ENCODE measurements at regions not wholly inside any gene's neighbourhood (a gene's known extent, or its start where the extent isn't known, plus 50 kb on each side); places are given as distances from the start of the nearest gene placed in this dataset.

DNA sequence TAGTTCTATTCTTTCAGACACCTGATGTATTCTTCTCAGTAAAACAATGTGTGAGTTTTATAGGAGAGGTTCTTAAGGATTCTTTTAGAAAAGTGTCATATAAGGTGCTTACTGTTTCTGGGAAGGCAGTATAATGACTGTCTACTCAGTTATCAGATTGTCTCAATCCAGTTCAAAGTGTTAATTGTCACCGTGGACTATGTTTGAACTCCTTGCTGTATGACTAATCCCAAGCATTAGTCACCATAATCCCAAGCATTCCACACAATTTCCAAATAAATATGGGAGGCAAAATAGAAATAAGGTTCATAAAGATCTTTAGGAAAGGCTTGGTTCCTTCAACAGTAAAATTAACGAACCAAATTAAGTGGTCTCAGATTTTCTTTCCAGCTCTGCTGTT lies 342.1 kb upstream of the NR5A2 start:
- Histone ChIP-seq H3K27me3 (ENCODE audit: insufficient read depth, low read depth, low read length) (no peaks in the 10 kb centered on the region), H4K20me1 (ENCODE audit: insufficient read depth) (no peaks in the 10 kb centered on the region), H3K79me2 (replicated peaks; ENCODE audit: insufficient read depth, low read length) (no peaks in the 10 kb centered on the region), H3K9me2 (ENCODE audit: insufficient read depth, low read length) (no peaks in the 10 kb centered on the region), H3K36me3 (ENCODE audit: insufficient read depth, low read length) (no peaks in the 10 kb centered on the region), H3K4me2 (ENCODE audit: low read length) (no peak overlapping the region), H2AFZ (ENCODE audit: low read depth, low read length) (no peak overlapping the region), H3F3A (ENCODE audit: insufficient read depth, low read length, poor library complexity, severe bottlenecking) (no peaks in the 10 kb centered on the region), H3K9me3 (ENCODE audit: low read length) (no peaks in the 10 kb centered on the region), H3K9ac (ENCODE audit: low read length) (no peak overlapping the region), H3K4me3 (ENCODE audit: low read length) (no peak overlapping the region), H3K27ac (ENCODE audit: low read length) (no peak overlapping the region)
- TF ChIP-seq RAD21 (conservative IDR thresholded peaks at IDR 0.05) (no peak), EP300 (conservative IDR thresholded peaks at IDR 0.05; ENCODE audit: poor library complexity, severe bottlenecking) (no peak), EZH2 (IDR thresholded peaks at IDR 0.05; ENCODE audit: borderline replicate concordance, insufficient read depth, low read length, poor library complexity, severe bottlenecking) (no peak), MXI1 (conservative IDR thresholded peaks at IDR 0.05; ENCODE audit: poor library complexity, severe bottlenecking) (no peak), TAF1 (IDR thresholded peaks at IDR 0.05; ENCODE audit: low read depth) (no peak), POLR2AphosphoS5 (IDR thresholded peaks at IDR 0.05) (no peak), SMC3 (conservative IDR thresholded peaks at IDR 0.05; ENCODE audit: poor library complexity) (no peak)
- TF ChIP-seq, protein P1, sequence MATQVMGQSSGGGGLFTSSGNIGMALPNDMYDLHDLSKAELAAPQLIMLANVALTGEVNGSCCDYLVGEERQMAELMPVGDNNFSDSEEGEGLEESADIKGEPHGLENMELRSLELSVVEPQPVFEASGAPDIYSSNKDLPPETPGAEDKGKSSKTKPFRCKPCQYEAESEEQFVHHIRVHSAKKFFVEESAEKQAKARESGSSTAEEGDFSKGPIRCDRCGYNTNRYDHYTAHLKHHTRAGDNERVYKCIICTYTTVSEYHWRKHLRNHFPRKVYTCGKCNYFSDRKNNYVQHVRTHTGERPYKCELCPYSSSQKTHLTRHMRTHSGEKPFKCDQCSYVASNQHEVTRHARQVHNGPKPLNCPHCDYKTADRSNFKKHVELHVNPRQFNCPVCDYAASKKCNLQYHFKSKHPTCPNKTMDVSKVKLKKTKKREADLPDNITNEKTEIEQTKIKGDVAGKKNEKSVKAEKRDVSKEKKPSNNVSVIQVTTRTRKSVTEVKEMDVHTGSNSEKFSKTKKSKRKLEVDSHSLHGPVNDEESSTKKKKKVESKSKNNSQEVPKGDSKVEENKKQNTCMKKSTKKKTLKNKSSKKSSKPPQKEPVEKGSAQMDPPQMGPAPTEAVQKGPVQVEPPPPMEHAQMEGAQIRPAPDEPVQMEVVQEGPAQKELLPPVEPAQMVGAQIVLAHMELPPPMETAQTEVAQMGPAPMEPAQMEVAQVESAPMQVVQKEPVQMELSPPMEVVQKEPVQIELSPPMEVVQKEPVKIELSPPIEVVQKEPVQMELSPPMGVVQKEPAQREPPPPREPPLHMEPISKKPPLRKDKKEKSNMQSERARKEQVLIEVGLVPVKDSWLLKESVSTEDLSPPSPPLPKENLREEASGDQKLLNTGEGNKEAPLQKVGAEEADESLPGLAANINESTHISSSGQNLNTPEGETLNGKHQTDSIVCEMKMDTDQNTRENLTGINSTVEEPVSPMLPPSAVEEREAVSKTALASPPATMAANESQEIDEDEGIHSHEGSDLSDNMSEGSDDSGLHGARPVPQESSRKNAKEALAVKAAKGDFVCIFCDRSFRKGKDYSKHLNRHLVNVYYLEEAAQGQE (IDR thresholded peaks at IDR 0.05; ENCODE audit: borderline replicate concordance), result no peak
- TF ChIP-seq, protein P2, sequence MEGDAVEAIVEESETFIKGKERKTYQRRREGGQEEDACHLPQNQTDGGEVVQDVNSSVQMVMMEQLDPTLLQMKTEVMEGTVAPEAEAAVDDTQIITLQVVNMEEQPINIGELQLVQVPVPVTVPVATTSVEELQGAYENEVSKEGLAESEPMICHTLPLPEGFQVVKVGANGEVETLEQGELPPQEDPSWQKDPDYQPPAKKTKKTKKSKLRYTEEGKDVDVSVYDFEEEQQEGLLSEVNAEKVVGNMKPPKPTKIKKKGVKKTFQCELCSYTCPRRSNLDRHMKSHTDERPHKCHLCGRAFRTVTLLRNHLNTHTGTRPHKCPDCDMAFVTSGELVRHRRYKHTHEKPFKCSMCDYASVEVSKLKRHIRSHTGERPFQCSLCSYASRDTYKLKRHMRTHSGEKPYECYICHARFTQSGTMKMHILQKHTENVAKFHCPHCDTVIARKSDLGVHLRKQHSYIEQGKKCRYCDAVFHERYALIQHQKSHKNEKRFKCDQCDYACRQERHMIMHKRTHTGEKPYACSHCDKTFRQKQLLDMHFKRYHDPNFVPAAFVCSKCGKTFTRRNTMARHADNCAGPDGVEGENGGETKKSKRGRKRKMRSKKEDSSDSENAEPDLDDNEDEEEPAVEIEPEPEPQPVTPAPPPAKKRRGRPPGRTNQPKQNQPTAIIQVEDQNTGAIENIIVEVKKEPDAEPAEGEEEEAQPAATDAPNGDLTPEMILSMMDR (IDR thresholded peaks at IDR 0.05; ENCODE audit: poor library complexity, severe bottlenecking), result no peak

DNA sequence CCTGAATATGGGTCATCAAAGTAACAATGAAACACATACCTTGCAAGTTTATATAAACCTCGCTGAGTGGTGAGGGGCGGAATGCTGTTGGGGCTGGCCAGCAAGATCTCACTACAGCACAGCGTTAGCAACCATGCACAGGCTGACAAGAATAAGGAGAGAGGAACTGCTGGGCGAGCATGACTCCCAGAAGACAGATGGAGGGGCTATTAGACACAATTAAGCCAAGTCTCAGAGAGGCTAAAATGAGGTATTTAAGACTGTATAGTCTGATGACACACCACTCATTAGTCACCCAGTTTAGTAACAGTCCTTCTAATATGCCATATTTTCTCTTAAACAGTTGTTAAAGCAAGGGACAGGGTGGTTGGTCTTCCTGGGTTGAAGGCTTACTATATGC lies 340.2 kb upstream of the NR5A2 start:
- H3K79me2 ChIP-seq (replicated peaks; ENCODE audit: insufficient read depth, low read length), result no peaks in the 10 kb centered on the region
- no peaks in the 10 kb centered on the region for H4K20me1 ChIP-seq (ENCODE audit: insufficient read depth)
- no peaks in the 10 kb centered on the region for H3F3A ChIP-seq (ENCODE audit: insufficient read depth, low read length, poor library complexity, severe bottlenecking)
- no peak overlapping the region for H3K27ac ChIP-seq (ENCODE audit: low read length)
- no peaks in the 10 kb centered on the region for H3K9me3 ChIP-seq (ENCODE audit: low read length)
- TF ChIP-seq, protein P2 (IDR thresholded peaks at IDR 0.05; ENCODE audit: poor library complexity, severe bottlenecking), result no peak
- no peak for TF ChIP-seq TAF1 (IDR thresholded peaks at IDR 0.05; ENCODE audit: low read depth)
- TF ChIP-seq POLR2AphosphoS5 (IDR thresholded peaks at IDR 0.05), result no peak
- TF ChIP-seq, protein P1 (IDR thresholded peaks at IDR 0.05; ENCODE audit: borderline replicate concordance), result no peak
- TF ChIP-seq EZH2 (IDR thresholded peaks at IDR 0.05; ENCODE audit: borderline replicate concordance, insufficient read depth, low read length, poor library complexity, severe bottlenecking), result no peak
- TF ChIP-seq SMC3 (conservative IDR thresholded peaks at IDR 0.05; ENCODE audit: poor library complexity), result no peak
- no peak for TF ChIP-seq RAD21 (conservative IDR thresholded peaks at IDR 0.05)
- TF ChIP-seq MXI1 (conservative IDR thresholded peaks at IDR 0.05; ENCODE audit: poor library complexity, severe bottlenecking), result no peak
- TF ChIP-seq EP300 (conservative IDR thresholded peaks at IDR 0.05; ENCODE audit: poor library complexity, severe bottlenecking), result no peak
- no peaks in the 10 kb centered on the region for H3K36me3 ChIP-seq (ENCODE audit: insufficient read depth, low read length)
- H3K4me3 ChIP-seq (ENCODE audit: low read length), result no peak overlapping the region
- no peaks in the 10 kb centered on the region for H3K9me2 ChIP-seq (ENCODE audit: insufficient read depth, low read length)
- no peak overlapping the region for H2AFZ ChIP-seq (ENCODE audit: low read depth, low read length)
- H3K27me3 ChIP-seq (ENCODE audit: insufficient read depth, low read depth, low read length), result no peaks in the 10 kb centered on the region
- no peak overlapping the region for H3K9ac ChIP-seq (ENCODE audit: low read length)
- no peak overlapping the region for H3K4me2 ChIP-seq (ENCODE audit: low read length)

Data from neural cell (in vitro differentiated cells).